Upper lobe of left lung (tissue), 4 donors: ENCODE measurements at regions not wholly inside any gene's neighbourhood (a gene's known extent, or its start where the extent isn't known, plus 50 kb on each side); places are given as distances from the start of the nearest gene placed in this dataset.

ENCODE experiments used
- CTCF ChIP-seq, 6 experiments: fragments of 450-650 bp in 4 of 6; fragments of 200-600 bp in 2 of 6; sonication (generic) in 2 of 6; IDR thresholded peaks; one replicate each; pipeline ENCODE4 v1.5.1; 2016 to 2019; ENCODE audit warnings: antibody characterized with exemption in 6 of 6
- POLR2A ChIP-seq, 4 donors: fragments of 450-650 bp; IDR thresholded peaks; one replicate each; pipeline ENCODE4 v1.5.1; 2016 to 2017; ENCODE audit warnings: antibody characterized with exemption in 4 of 4, mild to moderate bottlenecking in 2 of 4
- POLR2AphosphoS5 ChIP-seq, 2 donors: sonication (generic); formaldehyde crosslinking; IDR thresholded peaks; one replicate each; pipeline ENCODE4 v1.5.1; 2017; ENCODE audit warnings: antibody characterized with exemption in 2 of 2

GRCh38 chr2:59947209-59947608, 606.2 kb downstream of the BCL11A start:
- TF ChIP-seq CTCF (IDR thresholded peaks at IDR 0.05), result no peak
- TF ChIP-seq POLR2A (IDR thresholded peaks at IDR 0.05), result no peak
- no peak for TF ChIP-seq POLR2AphosphoS5 (IDR thresholded peaks at IDR 0.05)
